GM12878 (cell line): ENCODE measurements at regions not wholly inside any gene's neighbourhood (a gene's known extent, or its start where the extent isn't known, plus 50 kb on each side); places are given as distances from the start of the nearest gene placed in this dataset.

Source experiments
- ATAC-seq: fragments of 200-7000 bp; cut with Tn5 transposase; 3 replicates; pipeline ENCODE4 v1.9.1; 2020; ENCODE audit warnings: mild to moderate bottlenecking, moderate library complexity
- BruUV-seq: library from RNA; stranded (reverse); fragments of 400-500 nt; replicated peaks from 2 replicates; lab custom pipeline; 2021; lab: Mats Ljungman, UMichigan
- CTCF ChIA-PET: fragments of 300-600 bp; sonication (Branson Sonifier 250); formaldehyde crosslinking; extraction: SDS; loops from one replicate; lab custom pipeline; 2021; ENCODE audit warnings: inconsistent platforms; lab: Yijun Ruan, JAX
- POLR2A ChIA-PET: fragments of 350-600 bp; formaldehyde crosslinking; extraction: SDS; loops from one replicate; lab custom pipeline; 2021; ENCODE audit warnings: inconsistent platforms; lab: Charles Lee
- RAD21 ChIA-PET: fragments of 300-600 bp; sonication (Branson Sonifier 250); formaldehyde crosslinking; loops from one replicate; lab custom pipeline; 2023; ENCODE audit warnings: antibody characterized with exemption; ENCODE audit not compliant: unreplicated experiment; lab: Charles Lee
- SMC1A ChIA-PET: fragments of 300-600 bp; sonication (Branson Sonifier 250); formaldehyde crosslinking; loops from one replicate; lab custom pipeline; 2023; ENCODE audit not compliant: unreplicated experiment, uncharacterized antibody; lab: Charles Lee
- DNase-seq: peaks from one replicate; pipeline ENCODE4 v3.0.0-alpha.2; 2011; ENCODE audit warnings: low read depth, low spot score
- FAIRE-seq: peaks from 3 replicates; lab custom pipeline; 2011; peaks lifted over from hg19 to GRCh38; lab: Jason Lieb, UNC
- H2AFZ ChIP-seq: 2 replicates; pipeline ENCODE4 v1.6.0; 2011; ENCODE audit warnings: low read depth, low read length, control low read depth; ENCODE audit not compliant: control insufficient read depth
- H3K27ac ChIP-seq: 2 replicates; pipeline ENCODE4 v1.5.1; 2011; ENCODE audit warnings: control low read depth; ENCODE audit not compliant: control insufficient read depth, insufficient read depth
- H3K27me3 ChIP-seq, 2 experiments: replicated peaks in 1 of 2; 2 replicates each; pipeline versions ENCODE4 v1.6.0 to v1.6.1; 2011; ENCODE audit warnings: low read length in 1 of 2; ENCODE audit not compliant: control insufficient read depth in 2 of 2, insufficient read depth in 2 of 2
- H3K36me3 ChIP-seq, 2 experiments: 2 replicates each; pipeline ENCODE4 v1.5.1; 2011; ENCODE audit warnings: low read length in 1 of 2; ENCODE audit not compliant: control insufficient read depth in 2 of 2, insufficient read depth in 2 of 2
- H3K4me1 ChIP-seq: 2 replicates; pipeline ENCODE4 v1.6.1; 2011; ENCODE audit warnings: mild to moderate bottlenecking, low read length, moderate library complexity, mixed read lengths; ENCODE audit not compliant: control insufficient read depth, insufficient read depth
- H3K4me2 ChIP-seq: 2 replicates; pipeline ENCODE4 v1.6.0; 2011; ENCODE audit warnings: control low read depth; ENCODE audit not compliant: control insufficient read depth, insufficient read depth
- H3K4me3 ChIP-seq: fragments of 200-600 bp; sonication (generic); 2 replicates; pipeline ENCODE4 v1.5.1; 2016
- H3K79me2 ChIP-seq: 2 replicates; pipeline ENCODE4 v1.6.0; 2011; ENCODE audit warnings: low read length; ENCODE audit not compliant: control insufficient read depth, insufficient read depth
- H3K9ac ChIP-seq: 2 replicates; pipeline ENCODE4 v1.8.0; 2011; ENCODE audit warnings: low read length, control low read depth, mixed read lengths; ENCODE audit not compliant: control insufficient read depth, insufficient read depth
- H3K9me3 ChIP-seq: replicated peaks from 3 replicates; pipeline ENCODE4 v1.5.1; 2011; ENCODE audit warnings: mild to moderate bottlenecking, low read length; ENCODE audit not compliant: control insufficient read depth, insufficient read depth
- H4K20me1 ChIP-seq: 2 replicates; pipeline ENCODE4 v1.6.0; 2011; ENCODE audit not compliant: control insufficient read depth, insufficient read depth
- BMI1 ChIP-seq: fragments of 450-650 bp; IDR thresholded peaks from 2 replicates; pipeline ENCODE4 v1.6.1; 2016; ENCODE audit warnings: mild to moderate bottlenecking, moderate library complexity, borderline replicate concordance
- CREB1 ChIP-seq: IDR thresholded peaks from 2 replicates; pipeline ENCODE4 v1.6.1; 2012; ENCODE audit warnings: low read depth, mild to moderate bottlenecking, inconsistent platforms
- NFIC ChIP-seq: IDR thresholded peaks from 2 replicates; pipeline ENCODE4 v1.6.1; 2012; ENCODE audit warnings: low read depth, mild to moderate bottlenecking, inconsistent platforms, low read length, moderate library complexity
- NR2C1 ChIP-seq: fragments of 450-650 bp; IDR thresholded peaks from 2 replicates; pipeline ENCODE4 v1.6.1; 2017; ENCODE audit warnings: antibody characterized with exemption, mild to moderate bottlenecking, moderate library complexity
- NRF1 ChIP-seq: conservative IDR thresholded peaks from 2 replicates; pipeline ENCODE4 v1.6.1; 2011; ENCODE audit warnings: mild to moderate bottlenecking, low read depth, low read length, improper control_type of control experiment
- POU2F2 ChIP-seq: IDR thresholded peaks from 3 replicates; pipeline ENCODE4 v1.6.1; 2011; ENCODE audit warnings: low read depth, mild to moderate bottlenecking, low read length, borderline replicate concordance
- RUNX3 ChIP-seq: IDR thresholded peaks from 2 replicates; pipeline ENCODE4 v1.6.1; 2012; ENCODE audit warnings: low read length, inconsistent platforms
- SMC3 ChIP-seq: IDR thresholded peaks from 2 replicates; pipeline ENCODE4 v1.6.1; 2011; ENCODE audit warnings: low read length, improper control_type of control experiment, borderline replicate concordance
- ZNF384 ChIP-seq: IDR thresholded peaks from 2 replicates; pipeline ENCODE4 v1.6.1; 2012; ENCODE audit warnings: low read depth, mild to moderate bottlenecking, low read length, improper control_type of control experiment, borderline replicate concordance
- WGBS: methylation state at CpG from one replicate; pipeline ENCODE4 v1.1.6; 2016; ENCODE audit warnings: low lambda C conversion rate; ENCODE audit not compliant: insufficient replicate concordance, insufficient coverage; ENCODE audit errors: missing lambda C conversion rate; 5-methylcytosine and 5-hydroxymethylcytosine counted together
- in situ Hi-C: fragments of 300-500 bp; cut with MboI; formaldehyde crosslinking; loops from 9 replicates; pipeline ENCODE4 v1.14.3; 2018; ENCODE audit warnings: mixed read lengths
- intact Hi-C: fragments of 100-400 bp; cut with micrococcal nuclease; formaldehyde crosslinking; loops from one replicate; pipeline ENCODE4 v1.14.2; 2022; ENCODE audit not compliant: unreplicated experiment
- TF ChIP-seq, protein P1 (sequence below): fragments of 450-650 bp; IDR thresholded peaks from 2 replicates; pipeline ENCODE4 v1.6.1; 2017; ENCODE audit warnings: mild to moderate bottlenecking, moderate library complexity
- TF ChIP-seq, protein P2 (sequence below): fragments of 450-650 bp; IDR thresholded peaks from 2 replicates; pipeline ENCODE4 v1.6.1; 2014; ENCODE audit warnings: mild to moderate bottlenecking
- TF ChIP-seq, protein P3 (sequence below): IDR thresholded peaks from 2 replicates; pipeline ENCODE4 v1.6.1; 2012; ENCODE audit warnings: mild to moderate bottlenecking, low read depth, low read length

DNA sequence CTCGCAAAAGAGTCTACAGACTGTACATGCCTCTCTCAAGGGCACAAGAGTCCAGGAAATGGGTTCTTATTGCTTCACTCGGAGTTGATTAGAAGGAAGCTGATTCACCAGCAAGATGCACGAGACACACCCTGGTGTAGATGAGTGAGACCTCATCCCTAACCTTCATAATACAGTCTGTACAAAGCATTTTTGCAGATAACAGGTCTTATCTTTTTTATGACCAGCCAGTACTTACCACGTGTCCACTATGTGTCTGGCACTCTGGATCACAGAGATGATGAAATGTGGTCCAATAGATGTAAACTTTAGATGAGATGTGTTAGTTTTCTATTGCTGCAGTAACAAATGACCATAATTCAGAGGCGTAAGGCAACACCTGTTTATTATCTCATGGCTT, 53.4 kb upstream of the PWP1 start:
- RAD21 ChIA-PET: no interaction called here
- Histone ChIP-seq H3K9ac (no peak overlapping the region), H2AFZ (no peak overlapping the region), H3K27me3 (no peaks in the 10 kb centered on the region; a peak in 1 of 4 replicates), H4K20me1 (no peaks in the 10 kb centered on the region), H3K4me1 (no peaks in the 10 kb centered on the region), H3K27ac (no peak overlapping the region), H3K4me3 (no peak overlapping the region), H3K36me3 (no peaks in the 10 kb centered on the region), H3K79me2 (no peaks in the 10 kb centered on the region), H3K9me3 (no peaks in the 10 kb centered on the region), H3K4me2 (no peak overlapping the region)
- TF ChIP-seq RUNX3: no peak
- TF ChIP-seq CREB1: no peak
- TF ChIP-seq NRF1: no peak
- TF ChIP-seq NR2C1: no peak
- TF ChIP-seq SMC3: no peak
- TF ChIP-seq NFIC: no peak
- TF ChIP-seq, protein P1, sequence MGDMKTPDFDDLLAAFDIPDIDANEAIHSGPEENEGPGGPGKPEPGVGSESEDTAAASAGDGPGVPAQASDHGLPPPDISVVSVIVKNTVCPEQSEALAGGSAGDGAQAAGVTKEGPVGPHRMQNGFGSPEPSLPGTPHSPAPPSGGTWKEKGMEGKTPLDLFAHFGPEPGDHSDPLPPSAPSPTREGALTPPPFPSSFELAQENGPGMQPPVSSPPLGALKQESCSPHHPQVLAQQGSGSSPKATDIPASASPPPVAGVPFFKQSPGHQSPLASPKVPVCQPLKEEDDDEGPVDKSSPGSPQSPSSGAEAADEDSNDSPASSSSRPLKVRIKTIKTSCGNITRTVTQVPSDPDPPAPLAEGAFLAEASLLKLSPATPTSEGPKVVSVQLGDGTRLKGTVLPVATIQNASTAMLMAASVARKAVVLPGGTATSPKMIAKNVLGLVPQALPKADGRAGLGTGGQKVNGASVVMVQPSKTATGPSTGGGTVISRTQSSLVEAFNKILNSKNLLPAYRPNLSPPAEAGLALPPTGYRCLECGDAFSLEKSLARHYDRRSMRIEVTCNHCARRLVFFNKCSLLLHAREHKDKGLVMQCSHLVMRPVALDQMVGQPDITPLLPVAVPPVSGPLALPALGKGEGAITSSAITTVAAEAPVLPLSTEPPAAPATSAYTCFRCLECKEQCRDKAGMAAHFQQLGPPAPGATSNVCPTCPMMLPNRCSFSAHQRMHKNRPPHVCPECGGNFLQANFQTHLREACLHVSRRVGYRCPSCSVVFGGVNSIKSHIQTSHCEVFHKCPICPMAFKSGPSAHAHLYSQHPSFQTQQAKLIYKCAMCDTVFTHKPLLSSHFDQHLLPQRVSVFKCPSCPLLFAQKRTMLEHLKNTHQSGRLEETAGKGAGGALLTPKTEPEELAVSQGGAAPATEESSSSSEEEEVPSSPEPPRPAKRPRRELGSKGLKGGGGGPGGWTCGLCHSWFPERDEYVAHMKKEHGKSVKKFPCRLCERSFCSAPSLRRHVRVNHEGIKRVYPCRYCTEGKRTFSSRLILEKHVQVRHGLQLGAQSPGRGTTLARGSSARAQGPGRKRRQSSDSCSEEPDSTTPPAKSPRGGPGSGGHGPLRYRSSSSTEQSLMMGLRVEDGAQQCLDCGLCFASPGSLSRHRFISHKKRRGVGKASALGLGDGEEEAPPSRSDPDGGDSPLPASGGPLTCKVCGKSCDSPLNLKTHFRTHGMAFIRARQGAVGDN: no peak
- TF ChIP-seq, protein P2, sequence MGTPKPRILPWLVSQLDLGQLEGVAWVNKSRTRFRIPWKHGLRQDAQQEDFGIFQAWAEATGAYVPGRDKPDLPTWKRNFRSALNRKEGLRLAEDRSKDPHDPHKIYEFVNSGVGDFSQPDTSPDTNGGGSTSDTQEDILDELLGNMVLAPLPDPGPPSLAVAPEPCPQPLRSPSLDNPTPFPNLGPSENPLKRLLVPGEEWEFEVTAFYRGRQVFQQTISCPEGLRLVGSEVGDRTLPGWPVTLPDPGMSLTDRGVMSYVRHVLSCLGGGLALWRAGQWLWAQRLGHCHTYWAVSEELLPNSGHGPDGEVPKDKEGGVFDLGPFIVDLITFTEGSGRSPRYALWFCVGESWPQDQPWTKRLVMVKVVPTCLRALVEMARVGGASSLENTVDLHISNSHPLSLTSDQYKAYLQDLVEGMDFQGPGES: no peak
- no peak for TF ChIP-seq POU2F2
- no peak for TF ChIP-seq ZNF384
- TF ChIP-seq, protein P3, sequence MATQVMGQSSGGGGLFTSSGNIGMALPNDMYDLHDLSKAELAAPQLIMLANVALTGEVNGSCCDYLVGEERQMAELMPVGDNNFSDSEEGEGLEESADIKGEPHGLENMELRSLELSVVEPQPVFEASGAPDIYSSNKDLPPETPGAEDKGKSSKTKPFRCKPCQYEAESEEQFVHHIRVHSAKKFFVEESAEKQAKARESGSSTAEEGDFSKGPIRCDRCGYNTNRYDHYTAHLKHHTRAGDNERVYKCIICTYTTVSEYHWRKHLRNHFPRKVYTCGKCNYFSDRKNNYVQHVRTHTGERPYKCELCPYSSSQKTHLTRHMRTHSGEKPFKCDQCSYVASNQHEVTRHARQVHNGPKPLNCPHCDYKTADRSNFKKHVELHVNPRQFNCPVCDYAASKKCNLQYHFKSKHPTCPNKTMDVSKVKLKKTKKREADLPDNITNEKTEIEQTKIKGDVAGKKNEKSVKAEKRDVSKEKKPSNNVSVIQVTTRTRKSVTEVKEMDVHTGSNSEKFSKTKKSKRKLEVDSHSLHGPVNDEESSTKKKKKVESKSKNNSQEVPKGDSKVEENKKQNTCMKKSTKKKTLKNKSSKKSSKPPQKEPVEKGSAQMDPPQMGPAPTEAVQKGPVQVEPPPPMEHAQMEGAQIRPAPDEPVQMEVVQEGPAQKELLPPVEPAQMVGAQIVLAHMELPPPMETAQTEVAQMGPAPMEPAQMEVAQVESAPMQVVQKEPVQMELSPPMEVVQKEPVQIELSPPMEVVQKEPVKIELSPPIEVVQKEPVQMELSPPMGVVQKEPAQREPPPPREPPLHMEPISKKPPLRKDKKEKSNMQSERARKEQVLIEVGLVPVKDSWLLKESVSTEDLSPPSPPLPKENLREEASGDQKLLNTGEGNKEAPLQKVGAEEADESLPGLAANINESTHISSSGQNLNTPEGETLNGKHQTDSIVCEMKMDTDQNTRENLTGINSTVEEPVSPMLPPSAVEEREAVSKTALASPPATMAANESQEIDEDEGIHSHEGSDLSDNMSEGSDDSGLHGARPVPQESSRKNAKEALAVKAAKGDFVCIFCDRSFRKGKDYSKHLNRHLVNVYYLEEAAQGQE: no peak
- TF ChIP-seq BMI1: no peak
- FAIRE-seq (no peak), DNase-seq (no peak), ATAC-seq (no peak)
- intact Hi-C loops (no loop called here), in situ Hi-C loops (no loop called here)
- BruUV-seq: no TSS peak
- SMC1A ChIA-PET: no interaction called here
- WGBS: 17% methylated on average over 5 of the region's 5 CpGs
- CTCF ChIA-PET: no interaction called here
- POLR2A ChIA-PET: no interaction called here
